AG20443 (cell line): ENCODE measurements at regions not wholly inside any gene's neighbourhood (a gene's known extent, or its start where the extent isn't known, plus 50 kb on each side); places are given as distances from the start of the nearest gene placed in this dataset.
"Not testable (repeated sequence)": the region's sequence is repeated elsewhere in the genome, so short reads cannot be mapped to it uniquely, and the experiment has no call there.

Experiments used
- DNase-seq: peaks from one replicate; pipeline ENCODE4 v3.0.0; 2012; ENCODE audit warnings: low spot score, mixed read lengths

DNA sequence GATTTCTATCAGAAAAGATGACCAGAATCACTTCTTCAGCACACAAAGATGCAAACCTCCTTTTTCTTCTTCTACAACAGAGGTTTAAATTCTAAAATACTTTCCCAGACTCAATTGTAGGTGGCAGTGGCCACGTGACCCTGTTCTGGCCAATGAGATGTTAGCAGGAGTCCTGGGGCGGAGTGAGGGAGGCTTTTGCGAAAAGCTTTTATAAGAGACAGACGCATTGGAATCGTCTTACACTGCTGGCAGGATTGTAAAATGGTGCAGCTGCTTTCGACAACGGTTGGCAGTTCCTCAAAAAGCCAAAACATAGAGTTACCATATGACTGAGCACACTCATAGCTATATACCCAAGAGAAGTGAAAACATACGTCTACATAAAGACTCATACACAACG is 87.0 kb upstream of the MAGI3 start:
- no peak for DNase-seq

DNA sequence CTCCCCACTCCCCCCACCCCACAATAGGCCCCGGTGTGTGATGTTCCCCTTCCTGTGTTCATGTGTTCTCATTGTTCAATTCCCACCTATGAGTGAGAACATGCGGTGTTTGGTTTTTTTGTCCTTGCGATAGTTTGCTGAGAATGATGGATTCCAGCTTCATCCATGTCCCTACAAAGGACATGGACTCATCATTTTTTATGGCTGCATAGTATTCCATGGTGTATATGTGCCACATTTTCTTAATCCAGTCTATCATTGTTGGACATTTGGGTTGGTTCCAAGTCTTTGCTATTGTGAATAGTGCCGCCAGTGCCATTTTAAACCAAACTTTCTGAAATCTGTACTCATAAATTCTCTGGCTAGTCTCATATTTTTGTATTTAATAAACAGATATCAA is 85.3 kb upstream of the MAGI3 start:
- DNase-seq = not testable (repeated sequence)

DNA sequence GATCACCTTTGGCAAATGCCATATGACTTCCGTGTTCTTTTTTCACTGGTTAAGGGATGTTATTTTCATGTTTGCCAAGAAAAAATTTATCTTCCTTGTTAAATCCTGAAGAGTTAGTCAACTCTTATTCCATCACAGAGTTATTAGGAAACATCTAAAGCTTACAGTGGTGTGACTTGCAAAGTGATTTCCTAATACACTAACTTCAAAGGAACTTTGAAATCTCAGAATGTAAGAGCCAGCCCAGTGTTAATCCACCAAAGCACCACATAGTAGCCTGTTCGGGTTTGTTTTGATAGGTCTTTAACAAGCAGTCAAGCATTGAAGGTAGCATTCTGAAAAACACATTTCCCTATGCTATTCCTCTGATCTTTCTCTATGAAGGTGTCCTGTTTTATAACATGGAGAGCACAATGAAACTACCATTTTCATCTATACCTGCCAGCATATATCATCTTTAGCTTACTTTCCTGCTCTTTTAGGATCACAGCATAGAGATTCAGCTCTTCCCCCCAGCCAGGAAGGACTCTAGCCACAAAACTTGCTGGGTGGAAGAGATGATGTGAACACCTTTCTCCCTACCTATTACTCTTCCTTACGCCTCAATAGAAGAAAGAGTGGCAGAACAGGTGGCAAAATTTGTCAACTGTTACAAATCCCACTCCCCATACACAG is 82.4 kb upstream of the MAGI3 start:
- DNase-seq = peak; percentile 18

DNA sequence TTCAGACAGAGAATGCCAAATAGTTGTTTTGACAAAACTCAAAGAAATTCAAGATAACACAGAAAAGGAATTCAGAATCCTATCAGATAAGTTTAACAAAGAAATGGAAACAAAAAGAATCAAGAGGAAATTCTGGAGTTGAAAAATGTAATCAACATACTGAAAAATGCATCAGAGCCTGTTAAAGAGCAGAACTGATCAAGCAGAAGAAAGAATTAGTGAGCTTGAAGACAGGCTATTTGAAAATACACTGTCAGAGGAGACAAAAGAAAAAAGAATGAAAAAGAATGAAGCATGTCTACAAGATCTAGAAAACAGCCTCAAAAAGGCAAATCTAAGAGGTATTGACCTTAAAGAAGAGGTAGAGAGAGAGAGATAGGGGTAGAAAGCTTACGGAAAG is 77.7 kb upstream of the MAGI3 start:
- DNase-seq = not testable (repeated sequence)

DNA sequence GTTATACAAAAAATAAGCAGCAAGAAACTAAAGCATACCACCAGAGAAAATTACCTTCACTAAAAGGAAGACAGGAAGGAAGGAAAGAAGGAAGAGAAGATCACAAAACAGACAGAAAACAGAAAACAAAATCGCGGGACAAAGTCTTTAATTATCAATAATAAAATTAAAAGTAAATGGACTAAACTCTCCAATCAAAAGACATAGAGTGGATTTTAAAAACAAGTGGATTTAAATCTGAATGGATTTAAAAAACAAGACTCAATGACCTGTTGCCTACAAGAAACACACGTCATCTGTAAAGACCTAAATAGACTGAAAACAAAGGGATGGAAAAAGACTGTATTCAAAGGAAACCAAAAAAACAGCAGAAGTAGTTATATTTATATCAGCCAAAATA is 75.7 kb upstream of the MAGI3 start:
- DNase-seq = no peak

DNA sequence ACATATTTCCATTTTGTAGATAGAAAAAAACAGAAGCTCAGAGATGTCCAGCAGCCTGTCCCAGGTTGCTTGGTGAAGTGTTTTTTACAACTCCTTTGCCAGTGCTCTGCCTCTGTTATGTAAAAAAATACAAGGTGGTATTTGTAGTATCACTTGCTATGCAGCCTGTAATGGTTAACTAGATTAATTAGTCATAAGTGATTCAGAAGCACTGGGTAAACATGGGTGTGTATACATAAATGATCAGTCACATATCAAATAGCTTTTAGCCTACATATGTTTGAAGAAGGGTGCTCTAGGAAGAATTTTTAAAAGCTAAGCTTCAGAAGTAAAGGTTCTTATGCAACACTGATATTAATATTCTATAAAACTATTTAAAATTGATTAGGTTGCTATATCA is 70.0 kb upstream of the MAGI3 start:
- no peak for DNase-seq

DNA sequence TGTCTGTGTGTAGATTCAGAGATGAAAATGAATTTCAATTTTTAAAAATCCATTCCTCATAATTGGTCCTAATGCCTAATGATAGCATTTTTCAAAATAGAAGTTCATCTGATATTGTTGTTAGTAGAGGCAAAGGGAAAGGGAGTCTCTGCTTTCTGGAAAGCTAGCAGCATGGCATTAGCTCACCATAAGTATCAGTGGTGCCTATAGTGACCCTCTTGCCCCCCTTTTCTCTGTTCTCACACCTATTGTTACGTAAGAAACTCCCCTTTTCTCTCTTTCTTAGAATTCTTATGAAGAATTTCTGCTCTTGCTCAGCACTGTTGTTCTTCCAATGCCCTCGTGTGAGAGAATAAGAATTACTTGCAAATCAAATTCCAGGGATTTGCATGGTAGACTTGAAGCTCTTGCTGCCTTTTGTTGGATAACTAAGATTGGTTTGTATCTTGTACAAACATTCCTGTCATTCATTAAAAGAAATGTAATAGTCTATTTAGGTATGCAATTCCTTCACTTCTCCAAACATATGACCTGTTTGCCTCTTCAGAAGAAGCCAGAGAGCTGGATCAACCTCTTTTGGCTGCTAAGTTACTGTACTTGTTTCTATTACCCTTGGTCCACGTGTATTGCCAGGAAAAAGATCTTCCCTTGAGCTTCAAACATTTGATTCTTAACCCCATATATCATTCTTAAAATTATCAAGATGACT is 69.2 kb upstream of the MAGI3 start:
- DNase-seq = no peak

DNA sequence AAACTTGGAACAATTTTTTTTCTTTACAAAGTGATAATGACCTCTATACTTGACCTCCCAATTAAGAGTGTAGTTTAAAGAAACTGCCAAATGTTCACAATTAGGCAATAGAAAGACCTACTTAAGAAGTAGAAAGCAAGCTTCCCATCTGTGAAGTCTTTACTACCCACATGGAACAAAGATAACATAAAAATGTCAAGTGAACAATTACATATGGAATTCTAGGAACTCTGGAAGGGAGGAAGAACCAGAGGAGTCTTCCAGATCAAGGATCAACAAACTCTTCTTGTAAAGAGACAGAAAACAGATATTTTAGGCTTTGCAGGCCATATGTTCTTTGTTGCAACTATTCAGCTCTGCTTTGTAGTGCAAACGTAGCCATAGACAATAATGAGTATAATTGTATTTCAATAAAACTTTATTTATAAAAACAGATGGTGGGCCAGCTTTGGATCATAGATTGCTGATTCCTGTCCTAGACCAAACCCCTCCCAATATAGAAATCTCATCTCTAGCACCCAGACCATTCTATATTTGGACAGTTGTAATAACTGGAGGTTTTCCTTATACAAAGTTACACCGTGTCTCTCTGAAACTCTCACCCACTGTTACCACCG is 68.4 kb upstream of the MAGI3 start:
- no peak for DNase-seq

DNA sequence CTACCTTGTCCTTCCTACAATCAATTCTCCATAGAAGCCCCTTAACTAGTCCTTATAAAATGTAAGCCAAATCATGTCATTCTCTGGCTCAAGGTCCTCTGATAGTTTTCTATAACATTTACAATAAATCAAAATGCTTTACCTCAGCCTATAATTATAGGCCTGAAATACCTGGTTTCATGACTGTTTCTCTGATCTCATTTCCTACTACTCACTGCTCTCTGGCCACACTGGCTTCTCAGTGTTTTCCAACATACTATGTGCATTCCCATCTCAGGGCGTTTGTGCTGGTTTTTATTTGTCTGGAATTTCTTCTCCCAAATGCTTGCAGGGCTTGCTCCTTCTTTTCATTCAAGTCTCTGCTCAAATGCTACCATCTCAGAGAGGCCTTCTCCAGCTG is 67.9 kb upstream of the MAGI3 start:
- DNase-seq = no peak

DNA sequence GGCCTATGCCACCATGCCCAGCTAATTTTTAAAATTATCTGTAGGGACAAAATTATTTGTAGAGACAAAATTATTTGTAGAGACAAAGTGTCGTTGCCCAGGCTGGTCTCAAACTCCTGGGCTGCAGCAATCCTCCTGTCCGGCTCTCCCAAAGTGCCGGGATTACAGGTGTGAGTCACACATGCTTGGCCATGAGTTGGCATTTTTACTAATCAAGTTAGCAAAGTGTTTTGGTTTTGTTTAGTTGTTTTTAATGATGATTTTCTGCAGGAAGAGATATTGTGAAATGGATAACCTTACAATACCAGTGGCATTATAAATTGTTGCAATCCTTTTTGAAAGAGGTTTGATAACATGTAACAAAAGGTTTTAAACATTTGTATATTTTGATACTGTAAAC is 65.3 kb upstream of the MAGI3 start:
- no peak for DNase-seq

DNA sequence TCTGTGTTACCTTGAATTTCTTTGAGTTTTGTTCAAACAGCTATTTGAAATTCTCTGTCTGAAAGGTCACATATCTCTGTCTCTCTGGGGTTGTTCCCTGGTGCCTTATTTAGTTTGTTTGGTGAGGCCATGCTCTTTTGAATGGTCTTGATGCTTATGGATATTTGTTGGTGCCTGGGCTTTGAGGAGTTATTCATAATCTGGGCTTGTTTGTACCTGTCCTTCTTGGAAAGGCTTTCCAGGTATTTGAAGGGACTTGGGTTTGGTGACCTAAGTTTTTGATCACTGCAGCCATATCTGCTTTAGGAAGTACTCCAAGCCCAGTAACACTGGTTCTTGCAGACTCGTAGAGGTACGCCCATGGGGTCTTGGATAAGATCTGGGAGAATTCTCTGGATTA is 63.3 kb upstream of the MAGI3 start:
- DNase-seq = no peak

DNA sequence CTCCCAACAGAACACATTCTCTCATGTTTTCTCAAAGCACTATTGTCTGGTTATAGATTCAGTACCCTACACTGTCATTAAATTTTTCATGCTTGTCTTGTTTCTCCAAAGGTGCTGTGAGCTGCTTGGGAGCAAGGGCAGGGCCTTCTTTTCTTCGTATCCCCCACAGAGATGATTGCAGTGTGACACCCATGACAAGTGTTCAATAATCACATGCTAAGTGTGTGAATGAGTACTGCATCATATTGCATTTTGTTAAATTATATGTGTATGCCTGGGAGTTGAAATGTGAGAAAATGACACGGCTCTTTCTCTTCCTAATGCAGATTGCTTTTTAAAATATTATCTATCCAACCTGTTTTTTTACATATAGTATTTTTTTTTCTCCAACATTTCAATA is 57.3 kb upstream of the MAGI3 start:
- DNase-seq = no peak

DNA sequence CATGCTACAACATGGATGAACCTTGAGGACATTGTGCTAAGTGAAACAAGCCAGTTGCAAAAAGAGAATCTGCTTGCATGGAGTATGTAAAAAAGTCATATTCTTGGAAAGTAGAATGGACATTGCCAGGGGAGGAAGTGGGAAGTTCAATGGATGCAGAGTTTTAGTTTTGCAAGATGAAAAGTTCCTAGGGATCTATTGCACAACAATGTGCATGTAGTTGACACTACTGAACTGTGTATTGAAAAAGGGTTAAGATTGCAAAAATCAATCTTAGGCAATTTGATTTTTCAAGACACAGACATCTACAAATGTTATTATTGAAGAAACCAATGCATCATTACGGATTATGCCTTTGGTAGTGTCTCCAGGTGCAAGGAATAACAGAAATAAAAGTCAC is 50.3 kb upstream of the MAGI3 start:
- DNase-seq = no peak
